ENCODE measurements at regions not wholly inside any gene's neighbourhood (a gene's known extent, or its start where the extent isn't known, plus 50 kb on each side); places are given as distances from the start of the nearest gene placed in this dataset.

GRCh38 chr16:17994027-17994426 lies 342.5 kb downstream of the NPIPA8 start:
- DNase-seq = no peak
- no peaks in the 10 kb centered on the region for H3K36me3 ChIP-seq
- H3K4me1 ChIP-seq = no peaks in the 10 kb centered on the region
- H3K27ac ChIP-seq = no peak overlapping the region
- H3K9me3 ChIP-seq (replicated peaks) = no peaks in the 10 kb centered on the region
- no peaks in the 10 kb centered on the region for H3K27me3 ChIP-seq
- H3K4me3 ChIP-seq = no peak overlapping the region

- H3K27ac ChIP-seq = no peak overlapping the region
- no peak overlapping the region for H3K4me3 ChIP-seq
- no peaks in the 10 kb centered on the region for H3K4me1 ChIP-seq
- H3K27me3 ChIP-seq = no peaks in the 10 kb centered on the region
- no peak for DNase-seq
- H3K9me3 ChIP-seq (replicated peaks) = no peaks in the 10 kb centered on the region
- no peaks in the 10 kb centered on the region for H3K36me3 ChIP-seq
Observed at GRCh38 chr16:17992416-17992815, 344.1 kb downstream of the NPIPA8 start.

- Histone ChIP-seq H3K27ac (no peak overlapping the region), H3K4me3 (no peak overlapping the region), H3K36me3 (no peaks in the 10 kb centered on the region), H3K27me3 (no peaks in the 10 kb centered on the region), H3K9me3 (replicated peaks) (no peaks in the 10 kb centered on the region), H3K4me1 (no peaks in the 10 kb centered on the region)
- no peak for DNase-seq
Observed at GRCh38 chr16:17989255-17989654, 347.3 kb downstream of the NPIPA8 start.

DNA sequence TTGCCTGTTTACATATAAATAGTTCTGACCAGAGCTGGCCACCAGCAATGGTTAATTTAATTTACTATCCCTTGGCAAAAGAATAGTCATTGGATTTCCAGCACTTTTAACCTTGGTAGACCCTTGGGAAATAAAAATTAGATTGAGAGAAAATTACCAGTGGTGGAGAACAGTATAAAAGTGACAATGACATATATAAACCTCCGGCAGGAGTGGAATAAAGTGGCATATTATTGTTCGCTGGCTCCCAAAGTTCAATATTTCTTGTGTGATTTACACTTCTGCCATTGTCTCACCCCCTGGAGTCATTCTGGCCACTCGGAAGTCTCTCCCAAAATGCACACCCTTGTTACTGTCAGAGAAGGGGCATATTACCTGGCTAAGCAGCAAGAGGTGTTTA lies 347.7 kb downstream of the NPIPA8 start:
- H3K36me3 ChIP-seq = no peaks in the 10 kb centered on the region
- no peak for DNase-seq
- no peaks in the 10 kb centered on the region for H3K9me3 ChIP-seq (replicated peaks)
- H3K27me3 ChIP-seq = no peaks in the 10 kb centered on the region
- H3K4me3 ChIP-seq = no peak overlapping the region
- no peak overlapping the region for H3K27ac ChIP-seq
- no peaks in the 10 kb centered on the region for H3K4me1 ChIP-seq

- Histone ChIP-seq H3K27me3 (no peaks in the 10 kb centered on the region), H3K9me3 (replicated peaks) (no peaks in the 10 kb centered on the region), H3K4me3 (no peak overlapping the region), H3K4me1 (no peaks in the 10 kb centered on the region), H3K36me3 (no peaks in the 10 kb centered on the region), H3K27ac (no peak overlapping the region)
- no peak for DNase-seq
Observed at GRCh38 chr16:17986991-17987390, 349.5 kb downstream of the NPIPA8 start.

DNA sequence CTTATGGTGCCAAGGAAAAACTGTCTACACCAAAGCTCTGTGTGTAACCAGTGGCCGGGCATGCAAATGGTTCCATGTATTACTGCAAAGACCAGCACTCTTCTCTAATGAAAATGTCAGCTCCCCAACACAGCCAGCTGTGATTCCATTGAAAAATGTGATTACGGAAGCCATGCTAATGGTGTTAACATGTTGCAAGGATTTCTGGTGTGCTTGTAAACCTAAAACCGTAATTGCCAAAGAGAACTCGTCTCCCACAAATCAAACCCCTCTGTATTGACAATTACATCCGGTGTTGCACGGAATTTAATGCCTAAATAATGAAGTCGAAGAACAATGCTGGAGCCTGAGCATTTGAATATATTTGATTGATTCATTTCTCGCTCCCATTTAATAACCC lies 351.7 kb downstream of the NPIPA8 start:
- Histone ChIP-seq H3K4me3 (no peak overlapping the region), H3K27me3 (no peaks in the 10 kb centered on the region), H3K27ac (no peak overlapping the region), H3K4me1 (no peaks in the 10 kb centered on the region), H3K36me3 (no peaks in the 10 kb centered on the region), H3K9me3 (replicated peaks) (no peaks in the 10 kb centered on the region)
- no peak for DNase-seq

DNA sequence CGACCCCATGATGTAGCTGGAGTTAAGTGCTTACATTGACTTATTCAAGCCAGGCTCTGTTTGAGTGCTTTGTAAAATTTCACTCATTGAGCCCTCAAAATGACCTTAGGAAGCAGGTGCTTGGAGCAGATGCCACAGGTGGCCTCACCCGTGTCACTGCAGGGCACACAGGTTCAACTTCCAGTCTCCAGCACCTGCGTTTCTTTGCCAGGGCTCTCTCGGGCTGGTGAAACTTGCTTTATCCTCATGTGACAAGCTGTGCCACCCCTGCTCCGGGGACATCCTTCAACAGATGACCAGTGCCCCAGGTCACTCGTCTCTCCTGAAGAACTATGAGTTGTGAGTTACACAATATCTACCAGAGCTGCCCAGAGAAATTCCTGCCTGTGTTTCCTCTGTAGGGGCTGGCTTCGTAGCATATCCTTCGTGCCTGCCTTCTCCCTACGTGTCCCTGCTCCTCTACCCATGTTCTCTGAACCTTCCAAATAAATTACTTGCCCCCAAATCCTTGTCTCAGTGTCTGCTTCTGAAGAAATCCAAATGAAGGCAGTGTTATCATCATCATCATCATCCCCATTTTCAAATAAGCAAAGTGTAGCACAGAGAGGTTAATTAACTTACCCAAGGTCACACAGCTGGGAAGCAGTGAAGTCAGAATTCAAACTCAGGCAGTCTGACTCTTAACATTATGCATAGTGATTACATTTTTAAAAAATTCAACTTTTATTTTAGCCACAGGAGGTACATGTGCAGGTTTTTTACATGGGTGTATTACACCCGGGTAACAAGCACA lies 352.5 kb downstream of the NPIPA8 start:
- DNase-seq = no peak

DNA sequence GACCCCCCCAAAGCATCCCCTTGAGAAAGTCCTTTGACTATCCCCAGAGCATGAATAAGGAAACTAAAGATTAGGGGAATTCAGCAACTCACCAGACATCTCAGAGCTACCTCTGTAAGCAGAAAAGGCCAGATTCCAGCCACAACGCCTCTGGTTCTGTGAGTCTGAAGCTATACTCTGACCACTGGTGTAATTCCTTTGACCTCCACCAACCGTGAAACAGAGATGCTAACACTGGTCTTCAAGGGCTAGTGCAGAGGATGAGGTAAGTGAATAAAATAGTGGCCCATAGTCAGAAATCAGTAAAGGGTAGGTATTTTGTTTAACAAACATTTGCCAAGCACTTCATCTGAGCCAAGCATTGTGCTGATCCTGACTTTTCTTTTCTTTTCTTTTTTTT lies 353.4 kb downstream of the NPIPA8 start:
- Histone ChIP-seq H3K9me3 (replicated peaks) (no peaks in the 10 kb centered on the region), H3K27me3 (no peaks in the 10 kb centered on the region), H3K27ac (no peak overlapping the region), H3K36me3 (no peaks in the 10 kb centered on the region), H3K4me3 (no peak overlapping the region), H3K4me1 (no peaks in the 10 kb centered on the region)
- DNase-seq = no peak

More for the DNA sequence above, 352.5 kb downstream of the NPIPA8 start:
- no peak overlapping the region for H3K27ac ChIP-seq
- no peaks in the 10 kb centered on the region for H3K27me3 ChIP-seq
- H3K4me1 ChIP-seq = no peaks in the 10 kb centered on the region
- H3K36me3 ChIP-seq = no peaks in the 10 kb centered on the region
- no peaks in the 10 kb centered on the region for H3K9me3 ChIP-seq (replicated peaks)
- H3K4me3 ChIP-seq = no peak overlapping the region

- Histone ChIP-seq H3K9me3 (replicated peaks) (no peaks in the 10 kb centered on the region), H3K4me3 (no peak overlapping the region), H3K4me1 (no peaks in the 10 kb centered on the region), H3K27ac (no peak overlapping the region), H3K27me3 (no peaks in the 10 kb centered on the region), H3K36me3 (no peaks in the 10 kb centered on the region)
- no peak for DNase-seq
Observed at GRCh38 chr16:17977260-17977659, 359.3 kb downstream of the NPIPA8 start.

- H3K27ac ChIP-seq = no peak overlapping the region
- no peak overlapping the region for H3K4me3 ChIP-seq
- no peaks in the 10 kb centered on the region for H3K9me3 ChIP-seq (replicated peaks)
- H3K36me3 ChIP-seq = no peaks in the 10 kb centered on the region
- no peaks in the 10 kb centered on the region for H3K27me3 ChIP-seq
- no peaks in the 10 kb centered on the region for H3K4me1 ChIP-seq
- no peak for DNase-seq
Observed at GRCh38 chr16:17972460-17972943, 364.0 kb downstream of the NPIPA8 start.

- no peak for DNase-seq
- Histone ChIP-seq H3K9me3 (replicated peaks) (no peaks in the 10 kb centered on the region), H3K36me3 (no peaks in the 10 kb centered on the region), H3K27ac (no peak overlapping the region), H3K27me3 (no peaks in the 10 kb centered on the region), H3K4me3 (no peak overlapping the region), H3K4me1 (no peaks in the 10 kb centered on the region)
Observed at GRCh38 chr16:17970816-17971331, 365.7 kb downstream of the NPIPA8 start.

DNA sequence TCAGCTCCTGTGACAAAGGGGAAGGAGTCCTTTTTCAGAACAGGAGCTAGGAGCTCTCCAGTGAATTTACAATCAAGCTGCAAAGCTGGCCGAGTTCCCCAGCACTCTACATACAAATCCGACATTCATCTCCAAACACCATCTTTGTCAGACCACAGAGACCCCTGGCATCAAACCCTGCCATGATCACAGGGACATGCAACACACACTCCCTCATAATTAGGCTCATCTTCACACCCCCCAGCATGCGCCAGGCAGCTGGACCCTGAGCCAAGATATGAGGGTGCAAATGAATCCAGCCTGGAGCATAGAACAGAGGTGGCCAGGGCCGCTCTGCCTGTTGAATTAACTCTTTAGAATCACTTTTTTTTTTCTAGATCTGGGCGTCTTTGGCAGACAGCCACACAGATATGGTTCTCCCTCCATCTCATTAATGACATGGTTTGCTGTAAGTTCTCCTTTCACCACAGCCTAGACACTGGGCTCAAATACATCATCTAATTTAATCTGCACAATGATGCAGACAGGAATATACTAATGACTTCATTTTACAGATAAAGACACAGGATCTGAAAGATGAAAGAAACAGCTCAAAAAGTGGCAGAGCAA lies 366.3 kb downstream of the NPIPA8 start:
- Histone ChIP-seq H3K4me3 (no peak overlapping the region), H3K4me1 (no peaks in the 10 kb centered on the region), H3K9me3 (replicated peaks) (no peaks in the 10 kb centered on the region), H3K36me3 (no peaks in the 10 kb centered on the region), H3K27ac (no peak overlapping the region), H3K27me3 (no peaks in the 10 kb centered on the region)
- DNase-seq = no peak

DNA sequence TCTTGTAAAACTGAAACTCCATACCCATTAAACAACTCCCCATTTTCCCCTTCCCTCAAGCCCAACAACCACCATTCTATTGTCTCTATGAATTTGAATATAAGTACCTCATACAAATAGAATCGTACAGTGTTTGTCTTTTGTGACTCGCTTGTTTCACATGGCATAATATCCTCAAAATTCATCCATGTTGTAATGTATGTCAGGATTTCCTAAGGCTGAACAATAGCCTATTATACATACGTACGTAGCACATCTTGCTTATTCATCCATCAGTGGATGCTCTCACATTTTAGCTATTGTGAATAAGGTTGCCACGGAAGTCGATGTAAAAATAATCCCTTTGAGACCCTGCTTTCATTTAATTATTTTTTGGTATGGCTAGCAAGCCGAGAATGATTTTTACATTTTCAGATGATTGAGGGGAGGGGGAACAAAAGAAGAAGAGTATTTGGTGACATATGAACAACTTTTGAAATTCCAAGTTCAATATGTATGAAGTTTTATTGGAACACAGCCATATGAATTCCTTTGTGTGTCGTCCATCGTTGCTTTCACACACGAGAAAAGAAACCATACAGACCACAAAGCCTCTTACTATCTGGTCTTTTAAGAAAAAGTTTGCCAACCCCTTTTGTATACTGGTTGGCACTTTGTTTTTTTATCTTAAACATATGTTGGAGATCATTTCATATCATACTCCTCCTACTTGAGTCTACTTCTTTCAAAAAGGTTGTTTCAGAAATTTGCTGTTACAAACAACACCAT lies 371.2 kb downstream of the NPIPA8 start:
- H3K36me3 ChIP-seq = no peaks in the 10 kb centered on the region
- H3K27me3 ChIP-seq = no peaks in the 10 kb centered on the region
- H3K27ac ChIP-seq = no peak overlapping the region
- no peak for DNase-seq
- H3K9me3 ChIP-seq (replicated peaks) = no peaks in the 10 kb centered on the region
- no peak overlapping the region for H3K4me3 ChIP-seq
- no peaks in the 10 kb centered on the region for H3K4me1 ChIP-seq

DNA sequence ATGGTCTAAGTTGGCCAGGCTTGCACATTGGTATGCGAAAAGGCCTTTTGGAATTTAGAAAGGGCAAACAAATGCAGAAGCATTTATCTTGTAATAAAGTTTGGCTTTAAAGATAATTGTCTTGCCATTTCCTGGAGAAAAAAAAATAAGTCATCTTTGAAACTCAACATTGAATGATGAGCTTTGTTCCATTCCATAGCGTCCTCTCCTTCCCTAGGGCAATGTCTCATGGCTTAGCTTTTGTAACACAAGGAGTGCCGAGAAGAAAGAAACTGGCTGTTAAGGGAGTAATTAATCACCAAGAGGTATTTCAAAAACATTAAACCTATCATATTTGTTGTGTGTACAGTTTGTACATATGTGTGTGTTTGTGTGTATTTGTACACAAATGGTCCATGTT lies 372.3 kb downstream of the NPIPA8 start:
- H3K9me3 ChIP-seq (replicated peaks) = no peaks in the 10 kb centered on the region
- no peak for DNase-seq
- no peak overlapping the region for H3K27ac ChIP-seq
- H3K4me3 ChIP-seq = no peak overlapping the region
- H3K4me1 ChIP-seq = no peaks in the 10 kb centered on the region
- H3K27me3 ChIP-seq = no peaks in the 10 kb centered on the region
- H3K36me3 ChIP-seq = no peaks in the 10 kb centered on the region

- Histone ChIP-seq H3K36me3 (no peaks in the 10 kb centered on the region), H3K4me1 (no peaks in the 10 kb centered on the region), H3K27me3 (no peaks in the 10 kb centered on the region), H3K9me3 (replicated peaks) (no peaks in the 10 kb centered on the region), H3K27ac (no peak overlapping the region), H3K4me3 (no peak overlapping the region)
- no peak for DNase-seq
Observed at GRCh38 chr16:17963185-17963836, 373.2 kb downstream of the NPIPA8 start.
